ENCODE measurements at regions not wholly inside any gene's neighbourhood (a gene's known extent, or its start where the extent isn't known, plus 50 kb on each side); places are given as distances from the start of the nearest gene placed in this dataset.
A peak's percentile ranks its signal among the peaks of the same experiment; 100 is the strongest.

DNA sequence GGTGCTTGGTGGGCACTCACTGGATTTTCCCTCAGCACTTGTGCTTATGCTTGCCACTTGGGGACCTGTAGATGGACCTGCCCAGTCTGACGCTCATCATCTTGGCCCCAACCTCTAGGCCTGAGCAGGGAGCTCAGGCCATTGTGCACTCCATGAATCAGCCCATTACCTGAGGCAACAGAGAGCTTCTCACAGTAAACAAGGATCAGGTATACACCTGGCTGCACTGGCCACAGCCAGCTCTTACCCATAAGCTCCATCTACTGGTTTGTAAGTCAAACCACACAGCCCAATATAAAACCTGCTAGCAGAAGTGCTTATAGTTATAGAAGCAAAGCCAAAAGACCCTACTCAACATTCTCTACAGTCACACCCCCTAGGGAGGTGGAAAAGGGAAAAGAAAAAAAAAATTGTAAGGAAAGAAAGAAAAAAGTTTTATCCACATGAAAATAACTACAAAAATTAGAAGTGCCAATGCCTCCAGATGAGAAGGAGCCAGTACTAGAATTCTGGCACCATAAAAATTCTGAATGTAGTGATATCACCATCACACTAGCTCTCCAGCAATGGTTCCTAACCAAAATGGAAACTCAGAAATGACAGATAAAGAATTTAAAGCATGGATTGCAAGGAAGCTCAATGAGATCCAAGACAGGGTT lies 87.8 kb upstream of the CDH5 start:
- H3K27me3 Mint-ChIP-seq = peaks cover 26 to 42% (median 36%) of the 10 kb centered on the region in 5 donors
- intact Hi-C loops (cut with micrococcal nuclease) = no loop called here
- H3K4me3 ChIP-seq (ENCODE audit: low read length) = no peak overlapping the region
- no peak overlapping the region for H3K27ac Mint-ChIP-seq
- no peak overlapping the region for H3K4me3 Mint-ChIP-seq
- H3K4me1 Mint-ChIP-seq = peaks cover 0 to 13% (median 6%) of the 10 kb centered on the region in 7 donors
- CTCF ChIA-PET = interaction anchor here (1.0 kb wide), 1 partner anchor 10 kb away, joined by 3 read pairs; no protein-coding TSS in a partner anchor
- DNase-seq (no peak), ATAC-seq (no peak)
- H3K36me3 ChIP-seq (ENCODE audit: control insufficient read depth in 2 of 3, insufficient read depth in 3 of 3, low read length in 3 of 3) = no peaks in the 10 kb centered on the region
- peaks cover 0 to 9% (median 0%) of the 10 kb centered on the region in 5 donors for H3K36me3 Mint-ChIP-seq
- no peaks in the 10 kb centered on the region for H3K4me1 ChIP-seq (ENCODE audit: control insufficient read depth in 2 of 2, insufficient read depth in 2 of 2, low read length in 2 of 2)
- H3K27me3 ChIP-seq (ENCODE audit: control insufficient read depth in 2 of 2, insufficient read depth in 2 of 2, low read length in 2 of 2) = no peaks in the 10 kb centered on the region
- POLR2A ChIA-PET = no interaction called here
- H3K9me3 Mint-ChIP-seq = peaks cover 0 to 43% (median 16%) of the 10 kb centered on the region in 11 donors
- H3K27ac ChIP-seq (ENCODE audit: low read depth, low read length) = no peak overlapping the region
- no peaks in the 10 kb centered on the region for H3K9me3 ChIP-seq (ENCODE audit: control insufficient read depth in 2 of 3, low read length in 3 of 3)

- H3K9me3 ChIP-seq (ENCODE audit: control insufficient read depth in 2 of 3, low read length in 3 of 3) = no peaks in the 10 kb centered on the region
- Mint-ChIP-seq H3K9me3 (peaks cover 0 to 43% (median 16%) of the 10 kb centered on the region in 11 donors), H3K27ac (no peak overlapping the region), H3K36me3 (peaks cover 0 to 9% (median 0%) of the 10 kb centered on the region in 5 donors), H3K4me3 (no peak overlapping the region), H3K4me1 (peaks cover 0 to 13% (median 6%) of the 10 kb centered on the region in 7 donors), H3K27me3 (peaks cover 26 to 46% (median 36%) of the 10 kb centered on the region in 5 donors)
- intact Hi-C loops (cut with micrococcal nuclease) = no loop called here
- H3K27ac ChIP-seq (ENCODE audit: low read depth, low read length) = no peak overlapping the region
- H3K36me3 ChIP-seq (ENCODE audit: control insufficient read depth in 2 of 3, insufficient read depth in 3 of 3, low read length in 3 of 3) = no peaks in the 10 kb centered on the region
- H3K4me1 ChIP-seq (ENCODE audit: control insufficient read depth in 2 of 2, insufficient read depth in 2 of 2, low read length in 2 of 2) = no peaks in the 10 kb centered on the region
- H3K27me3 ChIP-seq (ENCODE audit: control insufficient read depth in 2 of 2, insufficient read depth in 2 of 2, low read length in 2 of 2) = no peaks in the 10 kb centered on the region
- CTCF ChIA-PET = no interaction called here
- POLR2A ChIA-PET = no interaction called here
- DNase-seq (peak in 1 of 9 donors; percentile 4), ATAC-seq (no peak)
- H3K4me3 ChIP-seq (ENCODE audit: low read length) = no peak overlapping the region
Measured at GRCh38 chr16:66278111-66278531, 88.4 kb upstream of the CDH5 start.

DNA sequence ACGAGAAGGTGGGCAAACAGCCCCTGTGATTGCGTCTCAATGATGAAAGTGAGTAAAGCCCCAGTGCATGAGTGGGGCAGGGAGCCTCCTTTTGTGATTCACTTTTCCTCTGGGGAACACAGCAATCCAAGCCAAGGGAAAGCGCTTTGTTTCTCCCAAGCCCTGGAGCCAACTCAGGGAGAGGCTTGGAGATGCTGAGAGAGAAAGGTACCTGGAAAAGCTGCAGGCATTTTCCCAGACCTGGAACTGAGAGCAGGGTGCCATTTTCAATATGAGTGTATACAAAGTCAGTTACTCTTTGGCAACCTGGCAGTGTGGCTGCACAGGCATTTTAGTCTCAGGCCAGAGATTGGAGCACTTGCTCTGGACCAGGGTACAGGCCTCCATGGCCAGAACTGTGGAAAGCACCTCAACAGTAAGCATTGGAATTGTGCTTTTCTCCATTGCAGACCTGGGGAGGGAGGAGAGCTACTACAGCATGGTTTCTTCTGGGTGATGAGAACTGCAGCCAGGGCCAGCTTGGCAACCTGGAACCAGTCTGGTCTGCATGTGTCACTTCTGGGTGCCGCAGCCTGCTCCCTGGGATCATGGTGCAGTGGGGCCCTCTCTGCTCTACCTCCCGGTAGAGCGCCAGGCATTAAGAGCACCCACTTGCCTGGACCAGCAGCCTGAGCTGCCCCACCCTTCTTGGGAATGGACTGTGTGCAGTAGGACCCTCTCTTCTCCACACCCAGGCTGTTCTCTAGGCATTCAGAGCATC lies 89.0 kb upstream of the CDH5 start:
- ATAC-seq (no peak), DNase-seq (no peak)
- intact Hi-C loops (cut with micrococcal nuclease) = no loop called here
- ChIA-PET CTCF (no interaction called here), POLR2A (no interaction called here)
- H3K9me3 ChIP-seq (ENCODE audit: control insufficient read depth in 2 of 3, low read length in 3 of 3) = no peaks in the 10 kb centered on the region
- Mint-ChIP-seq H3K9me3 (peaks cover 0 to 43% (median 16%) of the 10 kb centered on the region in 11 donors), H3K27me3 (peaks cover 26 to 50% (median 35%) of the 10 kb centered on the region in 5 donors), H3K4me1 (peaks cover 0 to 13% (median 6%) of the 10 kb centered on the region in 7 donors), H3K4me3 (no peak overlapping the region), H3K27ac (no peak overlapping the region), H3K36me3 (peaks cover 0 to 9% (median 0%) of the 10 kb centered on the region in 5 donors)
- no peak overlapping the region for H3K4me3 ChIP-seq (ENCODE audit: low read length)
- no peak overlapping the region for H3K27ac ChIP-seq (ENCODE audit: low read depth, low read length)
- no peaks in the 10 kb centered on the region for H3K36me3 ChIP-seq (ENCODE audit: control insufficient read depth in 2 of 3, insufficient read depth in 3 of 3, low read length in 3 of 3)
- H3K27me3 ChIP-seq (ENCODE audit: control insufficient read depth in 2 of 2, insufficient read depth in 2 of 2, low read length in 2 of 2) = no peaks in the 10 kb centered on the region
- H3K4me1 ChIP-seq (ENCODE audit: control insufficient read depth in 2 of 2, insufficient read depth in 2 of 2, low read length in 2 of 2) = no peaks in the 10 kb centered on the region

DNA sequence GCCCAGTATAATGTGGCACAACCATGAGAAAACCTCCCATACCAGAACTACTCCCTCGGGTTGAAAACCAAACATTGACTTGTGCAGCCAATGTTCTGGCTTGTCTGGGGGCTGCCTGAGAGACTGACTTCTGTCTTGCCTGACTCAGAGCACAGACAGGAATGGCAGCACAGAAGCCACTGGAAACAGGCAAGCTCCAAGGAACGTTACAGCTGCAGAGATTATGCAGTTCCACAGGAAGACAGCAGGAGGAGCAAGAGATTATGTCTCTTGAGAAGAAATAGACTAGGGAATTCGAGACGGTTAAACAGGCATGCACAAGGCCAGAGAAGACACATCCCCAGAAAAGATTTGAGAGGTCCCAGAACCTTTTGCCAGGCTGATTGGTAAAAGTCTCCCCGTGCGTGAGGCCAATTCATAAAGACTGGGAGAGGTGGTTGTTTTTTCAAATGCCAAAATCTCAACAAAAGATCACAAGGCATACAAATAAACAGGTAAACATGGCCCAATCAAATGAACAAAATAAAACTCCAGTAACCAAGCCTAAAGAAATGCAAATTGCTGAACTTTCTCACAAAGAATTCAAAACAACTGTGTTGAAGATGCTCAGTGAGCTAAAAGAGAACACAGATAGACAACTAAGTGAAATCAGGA lies 90.6 kb upstream of the CDH5 start:
- H3K27me3 ChIP-seq (ENCODE audit: control insufficient read depth in 2 of 2, insufficient read depth in 2 of 2, low read length in 2 of 2) = peaks cover 0 to 2% of the 10 kb centered on the region in 2 donors
- H3K4me1 ChIP-seq (ENCODE audit: control insufficient read depth in 2 of 2, insufficient read depth in 2 of 2, low read length in 2 of 2) = no peaks in the 10 kb centered on the region
- Mint-ChIP-seq H3K27ac (no peak overlapping the region), H3K4me3 (no peak overlapping the region), H3K4me1 (peaks cover 0 to 14% (median 6%) of the 10 kb centered on the region in 7 donors), H3K9me3 (peaks cover 0 to 43% (median 16%) of the 10 kb centered on the region in 11 donors), H3K36me3 (peaks cover 0 to 9% (median 0%) of the 10 kb centered on the region in 5 donors), H3K27me3 (peaks cover 26 to 44% (median 36%) of the 10 kb centered on the region in 5 donors)
- no peaks in the 10 kb centered on the region for H3K9me3 ChIP-seq (ENCODE audit: control insufficient read depth in 2 of 3, low read length in 3 of 3)
- H3K27ac ChIP-seq (ENCODE audit: low read depth, low read length) = no peak overlapping the region
- POLR2A ChIA-PET = no interaction called here
- H3K36me3 ChIP-seq (ENCODE audit: control insufficient read depth in 2 of 3, insufficient read depth in 3 of 3, low read length in 3 of 3) = no peaks in the 10 kb centered on the region
- ATAC-seq (no peak), DNase-seq (peak in 1 of 9 donors; percentile 22)
- CTCF ChIA-PET = no interaction called here
- H3K4me3 ChIP-seq (ENCODE audit: low read length) = no peak overlapping the region
- intact Hi-C loops (cut with micrococcal nuclease) = loop anchor here in 1 of 2 donors (1.0 kb wide), 1 partner anchor 39 kb away; no protein-coding TSS in a partner anchor

DNA sequence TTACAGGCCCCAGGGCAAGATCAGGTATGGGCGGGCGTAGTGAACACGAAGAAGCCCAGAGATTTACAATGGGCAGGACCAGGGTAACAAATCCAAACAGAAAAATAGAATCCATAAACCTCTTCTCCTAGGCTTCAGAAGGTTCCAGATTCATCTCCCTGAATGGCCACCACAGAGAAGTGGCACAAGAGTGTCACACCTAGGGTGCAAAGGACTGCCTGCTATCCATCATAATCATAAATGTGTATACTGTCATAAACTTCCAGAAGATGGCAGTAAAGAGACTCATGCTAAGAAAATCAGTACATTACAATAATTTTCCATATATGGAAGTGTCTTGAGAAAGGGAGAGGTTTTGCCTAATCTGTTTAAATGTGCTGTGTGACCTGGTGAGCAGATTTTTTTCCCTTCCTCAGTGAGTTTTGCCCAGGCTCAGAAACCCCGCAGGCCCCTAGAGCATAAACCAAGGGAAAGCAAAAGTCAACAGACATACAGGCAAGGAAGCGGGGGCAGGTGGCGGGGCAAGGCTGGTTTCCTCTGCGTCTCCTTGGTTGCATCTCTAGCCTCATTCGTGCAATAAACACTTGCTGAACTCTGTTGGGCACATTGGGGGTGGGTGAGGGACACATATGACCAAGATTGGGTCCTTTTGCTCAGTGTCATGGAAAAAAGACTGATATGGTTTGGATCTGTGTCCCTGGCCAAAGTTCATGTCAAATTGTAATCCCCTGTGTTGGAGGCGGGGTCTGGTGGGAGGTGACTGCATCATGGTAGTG lies 92.0 kb upstream of the CDH5 start:
- DNase-seq (peak in 4 of 9 donors; percentile 8 to 19 (median 16)), ATAC-seq (peak; percentile 54)
- H3K36me3 Mint-ChIP-seq = peaks cover 0 to 9% (median 0%) of the 10 kb centered on the region in 5 donors
- H3K4me1 Mint-ChIP-seq = peaks cover 0 to 18% (median 8%) of the 10 kb centered on the region in 7 donors
- H3K9me3 ChIP-seq (ENCODE audit: control insufficient read depth in 2 of 3, low read length in 3 of 3) = no peaks in the 10 kb centered on the region
- peaks cover 0 to 2% of the 10 kb centered on the region in 2 donors for H3K27me3 ChIP-seq (ENCODE audit: control insufficient read depth in 2 of 2, insufficient read depth in 2 of 2, low read length in 2 of 2)
- intact Hi-C loops (cut with micrococcal nuclease) = loop anchor here (1.0 kb wide), 1 partner anchor 41 kb away; no protein-coding TSS in a partner anchor
- POLR2A ChIA-PET = no interaction called here
- CTCF ChIA-PET = no interaction called here
- H3K9me3 Mint-ChIP-seq = peaks cover 0 to 32% (median 14%) of the 10 kb centered on the region in 11 donors
- no peaks in the 10 kb centered on the region for H3K4me1 ChIP-seq (ENCODE audit: control insufficient read depth in 2 of 2, insufficient read depth in 2 of 2, low read length in 2 of 2)
- no peak overlapping the region for H3K4me3 ChIP-seq (ENCODE audit: low read length)
- H3K27ac ChIP-seq (ENCODE audit: low read depth, low read length) = no peak overlapping the region
- peak overlapping the region in 9 of 10 donors; percentile 19 to 84 (median 55) for H3K4me3 Mint-ChIP-seq
- H3K36me3 ChIP-seq (ENCODE audit: control insufficient read depth in 2 of 3, insufficient read depth in 3 of 3, low read length in 3 of 3) = no peaks in the 10 kb centered on the region
- H3K27me3 Mint-ChIP-seq = peaks cover 17 to 33% (median 27%) of the 10 kb centered on the region in 5 donors
- peak overlapping the region in 1 of 9 donors; percentile 30 for H3K27ac Mint-ChIP-seq

All from naive thymus-derived CD4-positive, alpha-beta T cell (primary cell).